IgD-negative memory B cell (primary cell): ENCODE measurements at regions not wholly inside any gene's neighbourhood (a gene's known extent, or its start where the extent isn't known, plus 50 kb on each side); places are given as distances from the start of the nearest gene placed in this dataset.

Source experiments
- H3K27ac Mint-ChIP-seq, 3 donors: one replicate each; pipeline ENCODE4 v1.8.0; 2020 to 2022; ENCODE audit warnings: mild to moderate bottlenecking in 3 of 3, mixed read lengths in 3 of 3, moderate library complexity in 1 of 3
- H3K27me3 Mint-ChIP-seq: one replicate; pipeline ENCODE4 v1.8.0; 2021; ENCODE audit warnings: mixed read lengths
- H3K36me3 Mint-ChIP-seq: one replicate; pipeline ENCODE4 v1.8.0; 2020; ENCODE audit warnings: mild to moderate bottlenecking, mixed read lengths
- H3K4me1 Mint-ChIP-seq, 3 donors: one replicate each; pipeline ENCODE4 v1.8.0; 2020 to 2022; ENCODE audit warnings: mixed read lengths in 3 of 3, mild to moderate bottlenecking in 1 of 3
- H3K4me3 Mint-ChIP-seq, 4 donors: one replicate each; pipeline ENCODE4 v1.8.0; 2020 to 2022; ENCODE audit warnings: mild to moderate bottlenecking in 4 of 4, mixed read lengths in 4 of 4, moderate library complexity in 3 of 4
- H3K9me3 Mint-ChIP-seq, 3 donors: one replicate each; pipeline ENCODE4 v1.8.0; 2020 to 2021; ENCODE audit warnings: mixed read lengths in 3 of 3, mild to moderate bottlenecking in 1 of 3

DNA sequence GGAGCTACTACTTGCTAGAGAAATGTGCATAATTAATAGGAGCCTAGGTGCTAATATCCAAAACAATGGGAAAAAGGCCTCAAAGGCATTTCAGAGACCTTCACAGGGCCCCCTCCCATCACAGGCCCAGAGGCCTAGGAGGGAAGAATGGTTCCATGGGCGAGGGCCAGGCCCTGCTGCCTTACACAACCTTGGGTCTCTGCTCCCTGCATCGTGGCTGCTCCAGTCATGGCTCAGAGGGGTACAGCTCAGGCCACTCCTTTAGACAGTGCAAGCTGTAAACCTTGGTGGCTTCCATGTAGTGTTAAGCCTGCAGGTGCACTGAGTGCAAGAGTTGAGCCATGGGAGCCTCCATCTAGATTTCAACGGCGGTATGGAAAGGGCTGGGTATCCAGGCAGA lies 429.2 kb downstream of the FIGN start:
- H3K4me3 Mint-ChIP-seq, result no peak overlapping the region

GRCh38 chr2:163302141-163302540 lies 433.7 kb downstream of the FIGN start:
- no peaks in the 10 kb centered on the region for H3K4me1 Mint-ChIP-seq
- H3K27me3 Mint-ChIP-seq, result peaks cover 1% of the 10 kb centered on the region
- H3K4me3 Mint-ChIP-seq, result no peak overlapping the region
- no peaks in the 10 kb centered on the region for H3K36me3 Mint-ChIP-seq
- no peak overlapping the region for H3K27ac Mint-ChIP-seq
- H3K9me3 Mint-ChIP-seq, result peaks cover 2 to 10% (median 2%) of the 10 kb centered on the region in 3 donors

More for the DNA sequence above, 429.2 kb downstream of the FIGN start:
- Mint-ChIP-seq H3K27me3 (peaks cover 3% of the 10 kb centered on the region), H3K27ac (no peak overlapping the region), H3K36me3 (no peaks in the 10 kb centered on the region), H3K4me1 (no peaks in the 10 kb centered on the region), H3K9me3 (peaks cover 2 to 10% (median 5%) of the 10 kb centered on the region in 3 donors)

GRCh38 chr2:163291790-163292189 lies 444.0 kb downstream of the FIGN start:
- Mint-ChIP-seq H3K27ac (no peak overlapping the region), H3K27me3 (no peaks in the 10 kb centered on the region), H3K36me3 (no peaks in the 10 kb centered on the region), H3K4me3 (no peak overlapping the region), H3K9me3 (no peaks in the 10 kb centered on the region), H3K4me1 (no peaks in the 10 kb centered on the region)

- Mint-ChIP-seq H3K9me3 (peaks cover 0 to 18% (median 5%) of the 10 kb centered on the region in 3 donors), H3K36me3 (no peaks in the 10 kb centered on the region), H3K4me3 (no peak overlapping the region), H3K27me3 (peaks cover 1% of the 10 kb centered on the region), H3K4me1 (no peaks in the 10 kb centered on the region), H3K27ac (no peak overlapping the region)
These were observed 443.1 kb upstream of the KCNH7 start for GRCh38 chr2:163281717-163282116.

- Mint-ChIP-seq H3K4me3 (no peak overlapping the region), H3K4me1 (no peaks in the 10 kb centered on the region), H3K36me3 (no peaks in the 10 kb centered on the region), H3K9me3 (peaks cover 5 to 16% (median 6%) of the 10 kb centered on the region in 3 donors), H3K27ac (no peak overlapping the region), H3K27me3 (no peaks in the 10 kb centered on the region)
These were observed 430.9 kb upstream of the KCNH7 start for GRCh38 chr2:163269374-163270021.

GRCh38 chr2:163266772-163267171 lies 428.2 kb upstream of the KCNH7 start:
- H3K4me3 Mint-ChIP-seq, result no peak overlapping the region
- H3K27me3 Mint-ChIP-seq, result no peaks in the 10 kb centered on the region
- no peak overlapping the region for H3K27ac Mint-ChIP-seq
- H3K36me3 Mint-ChIP-seq, result no peaks in the 10 kb centered on the region
- peaks cover 0 to 3% (median 1%) of the 10 kb centered on the region in 3 donors for H3K9me3 Mint-ChIP-seq
- no peaks in the 10 kb centered on the region for H3K4me1 Mint-ChIP-seq

- Mint-ChIP-seq H3K27me3 (no peaks in the 10 kb centered on the region), H3K36me3 (no peaks in the 10 kb centered on the region), H3K4me3 (no peak overlapping the region), H3K27ac (no peak overlapping the region), H3K9me3 (peaks cover 0 to 3% (median 1%) of the 10 kb centered on the region in 3 donors), H3K4me1 (no peaks in the 10 kb centered on the region)
These were observed 427.0 kb upstream of the KCNH7 start for GRCh38 chr2:163265562-163265961.

DNA sequence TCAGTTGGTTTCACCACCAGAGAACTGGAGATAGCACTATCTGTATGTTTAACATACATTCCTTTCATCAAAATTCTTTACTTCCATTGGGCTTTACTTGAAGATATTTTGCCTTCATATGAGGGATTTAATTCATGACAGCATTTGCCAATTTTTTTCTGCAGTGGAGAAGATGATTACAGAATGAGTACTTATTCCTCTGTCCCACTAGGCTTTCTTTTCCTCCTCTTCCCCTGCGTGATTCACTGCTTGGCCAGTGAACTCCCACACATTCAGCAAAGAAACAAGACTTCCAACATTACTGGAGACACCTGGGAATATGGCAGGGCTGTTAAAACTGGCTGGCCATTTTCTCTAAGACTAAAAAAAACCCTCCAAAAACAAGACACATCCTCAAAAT lies 425.8 kb upstream of the KCNH7 start:
- no peaks in the 10 kb centered on the region for H3K4me1 Mint-ChIP-seq
- no peak overlapping the region for H3K4me3 Mint-ChIP-seq
- H3K9me3 Mint-ChIP-seq, result peaks cover 0 to 3% (median 1%) of the 10 kb centered on the region in 3 donors
- H3K27ac Mint-ChIP-seq, result no peak overlapping the region
- H3K27me3 Mint-ChIP-seq, result no peaks in the 10 kb centered on the region
- no peaks in the 10 kb centered on the region for H3K36me3 Mint-ChIP-seq

DNA sequence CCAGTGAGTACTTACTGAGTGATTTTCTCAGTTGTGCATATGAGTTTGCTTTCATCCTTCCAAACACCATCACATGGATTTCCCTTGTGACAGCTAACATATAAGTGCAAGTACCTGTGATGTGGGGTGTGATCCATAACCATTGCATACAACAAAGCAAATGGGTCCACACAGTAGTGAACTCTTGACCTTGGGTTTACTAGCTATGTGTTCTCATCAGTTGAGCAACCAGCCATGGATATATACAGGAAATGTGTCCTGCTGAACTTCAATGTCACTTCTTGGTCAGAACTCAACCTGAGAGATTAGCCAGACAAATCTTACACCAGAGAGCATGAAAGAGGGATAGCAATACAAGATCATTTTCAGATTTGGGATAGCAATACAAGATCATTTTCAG lies 420.9 kb upstream of the KCNH7 start:
- no peaks in the 10 kb centered on the region for H3K36me3 Mint-ChIP-seq
- H3K27ac Mint-ChIP-seq, result no peak overlapping the region
- no peak overlapping the region for H3K4me3 Mint-ChIP-seq
- peaks cover 0 to 2% (median 0%) of the 10 kb centered on the region in 3 donors for H3K9me3 Mint-ChIP-seq
- no peaks in the 10 kb centered on the region for H3K27me3 Mint-ChIP-seq
- no peaks in the 10 kb centered on the region for H3K4me1 Mint-ChIP-seq

- Mint-ChIP-seq H3K4me3 (no peak overlapping the region), H3K9me3 (peaks cover 0 to 5% (median 2%) of the 10 kb centered on the region in 3 donors), H3K27me3 (no peaks in the 10 kb centered on the region), H3K36me3 (no peaks in the 10 kb centered on the region), H3K27ac (no peak overlapping the region), H3K4me1 (no peaks in the 10 kb centered on the region)
These were observed 416.5 kb upstream of the KCNH7 start for GRCh38 chr2:163255086-163255485.

DNA sequence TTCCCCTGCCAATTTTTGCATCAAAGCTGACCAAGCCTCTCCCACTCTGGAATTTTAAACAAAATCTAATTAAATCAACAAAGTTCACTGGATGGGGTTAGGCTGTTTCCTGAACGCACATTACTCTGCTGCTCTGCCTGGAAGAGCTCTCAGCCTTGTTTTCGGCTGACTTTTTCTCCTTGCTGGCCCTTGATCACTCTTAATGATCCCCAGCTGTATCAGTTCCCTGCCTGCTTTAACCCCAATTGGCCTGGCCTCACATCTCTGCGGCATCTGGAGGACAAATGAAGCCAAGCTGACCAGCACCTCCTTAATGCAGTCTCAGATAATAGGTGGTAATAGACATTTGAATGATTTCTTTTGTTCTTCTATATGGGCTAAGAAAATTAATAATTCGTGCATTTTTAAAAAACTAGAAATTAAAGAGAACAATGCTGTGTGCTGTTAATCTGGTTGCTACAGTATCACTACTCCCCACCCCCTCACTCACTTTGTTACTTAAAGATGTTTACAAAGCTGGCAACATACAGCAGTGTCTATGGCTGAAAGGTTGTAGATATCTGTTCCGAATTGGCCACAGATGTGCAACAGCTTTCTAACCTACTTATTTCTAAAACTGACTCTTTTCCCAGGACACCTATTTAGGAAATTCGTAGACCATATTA lies 415.2 kb upstream of the KCNH7 start:
- Mint-ChIP-seq H3K27ac (no peak overlapping the region), H3K4me3 (no peak overlapping the region), H3K27me3 (no peaks in the 10 kb centered on the region), H3K36me3 (no peaks in the 10 kb centered on the region), H3K9me3 (peaks cover 0 to 5% (median 2%) of the 10 kb centered on the region in 3 donors), H3K4me1 (no peaks in the 10 kb centered on the region)

- H3K36me3 Mint-ChIP-seq, result no peaks in the 10 kb centered on the region
- H3K9me3 Mint-ChIP-seq, result peaks cover 0 to 5% (median 2%) of the 10 kb centered on the region in 3 donors
- no peaks in the 10 kb centered on the region for H3K4me1 Mint-ChIP-seq
- no peaks in the 10 kb centered on the region for H3K27me3 Mint-ChIP-seq
- no peak overlapping the region for H3K27ac Mint-ChIP-seq
- H3K4me3 Mint-ChIP-seq, result no peak overlapping the region
These were observed 413.6 kb upstream of the KCNH7 start for GRCh38 chr2:163252199-163252598.

GRCh38 chr2:163248376-163249253 lies 410.0 kb upstream of the KCNH7 start:
- no peak overlapping the region for H3K4me3 Mint-ChIP-seq
- no peaks in the 10 kb centered on the region for H3K27me3 Mint-ChIP-seq
- H3K9me3 Mint-ChIP-seq, result peaks cover 0 to 5% (median 0%) of the 10 kb centered on the region in 3 donors

DNA sequence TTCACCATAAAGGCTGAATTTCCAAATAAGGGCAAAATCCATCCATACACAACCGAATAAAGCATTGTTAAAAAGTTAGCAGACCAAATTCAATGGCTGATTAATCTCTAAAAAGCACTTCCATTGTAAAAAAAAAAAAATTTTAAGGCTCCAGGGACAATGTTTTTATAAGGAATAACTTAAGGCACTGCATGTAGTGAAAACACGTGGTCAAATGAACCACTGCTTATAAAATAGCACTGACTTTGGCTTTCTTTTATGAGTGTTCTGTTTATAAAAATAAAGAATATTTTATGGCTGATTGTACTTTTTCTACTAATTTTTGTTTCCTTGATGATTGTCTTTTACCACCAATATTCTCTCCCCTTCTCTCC lies 409.3 kb upstream of the KCNH7 start:
- Mint-ChIP-seq H3K36me3 (no peaks in the 10 kb centered on the region), H3K4me1 (no peaks in the 10 kb centered on the region), H3K9me3 (peaks cover 0 to 5% (median 2%) of the 10 kb centered on the region in 3 donors), H3K4me3 (no peak overlapping the region), H3K27ac (no peak overlapping the region), H3K27me3 (no peaks in the 10 kb centered on the region)

More at GRCh38 chr2:163248376-163249253, 410.0 kb upstream of the KCNH7 start:
- no peak overlapping the region for H3K27ac Mint-ChIP-seq
- no peaks in the 10 kb centered on the region for H3K4me1 Mint-ChIP-seq
- no peaks in the 10 kb centered on the region for H3K36me3 Mint-ChIP-seq

DNA sequence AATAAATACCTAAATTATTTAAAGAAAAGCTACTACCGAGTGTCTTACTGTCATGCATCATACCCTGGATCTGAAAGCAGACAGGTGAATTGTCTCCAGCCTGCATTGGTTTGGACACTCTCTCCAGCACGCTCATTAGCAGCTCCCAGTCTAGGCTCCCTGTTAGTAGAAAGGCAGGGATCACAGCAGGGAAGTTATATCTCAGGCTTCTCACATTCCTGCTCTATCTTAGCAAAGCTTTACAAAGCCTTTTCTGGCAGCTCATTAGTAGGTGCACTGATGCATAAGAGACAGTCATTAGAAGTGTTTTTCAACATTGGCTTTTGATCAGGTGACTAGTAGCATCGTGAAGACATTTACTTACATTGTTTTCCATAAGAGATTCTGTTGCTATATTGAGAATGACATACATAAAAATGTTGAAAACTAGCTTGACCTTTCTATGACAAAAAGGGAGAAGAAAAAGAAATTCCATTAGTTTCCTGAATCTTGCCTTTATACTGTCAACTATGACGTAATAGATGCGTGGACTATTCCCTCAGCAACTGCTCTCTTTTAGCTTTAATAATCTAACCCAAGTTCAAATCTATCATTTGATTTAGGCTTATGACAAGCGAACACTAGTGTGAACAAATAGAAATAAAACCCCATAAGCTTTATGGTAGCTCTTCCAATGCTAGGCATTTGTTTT lies 408.7 kb upstream of the KCNH7 start:
- peaks cover 0 to 5% (median 2%) of the 10 kb centered on the region in 3 donors for H3K9me3 Mint-ChIP-seq
- H3K27ac Mint-ChIP-seq, result no peak overlapping the region
- no peaks in the 10 kb centered on the region for H3K36me3 Mint-ChIP-seq
- H3K4me1 Mint-ChIP-seq, result no peaks in the 10 kb centered on the region
- no peak overlapping the region for H3K4me3 Mint-ChIP-seq
- no peaks in the 10 kb centered on the region for H3K27me3 Mint-ChIP-seq
